Glutamatergic neuron (in vitro differentiated cells): ENCODE measurements at regions not wholly inside any gene's neighbourhood (a gene's known extent, or its start where the extent isn't known, plus 50 kb on each side); places are given as distances from the start of the nearest gene placed in this dataset.

ENCODE experiments used
- DNase-seq: peaks from one replicate; pipeline ENCODE4 v3.0.0; 2022
- H3K27ac Mint-ChIP-seq: one replicate; pipeline ENCODE4 v1.8.0; 2020; ENCODE audit warnings: mild to moderate bottlenecking, mixed read lengths, inconsistent platforms; ENCODE audit not compliant: unreplicated experiment
- H3K27me3 Mint-ChIP-seq: one replicate; pipeline ENCODE4 v1.8.0; 2020; ENCODE audit warnings: mild to moderate bottlenecking, moderate library complexity, mixed read lengths, inconsistent platforms; ENCODE audit not compliant: unreplicated experiment
- H3K36me3 Mint-ChIP-seq: one replicate; pipeline ENCODE4 v1.8.0; 2020; ENCODE audit warnings: mild to moderate bottlenecking, mixed read lengths, inconsistent platforms; ENCODE audit not compliant: unreplicated experiment
- H3K4me1 Mint-ChIP-seq: one replicate; pipeline ENCODE4 v1.8.0; 2020; ENCODE audit warnings: mild to moderate bottlenecking, low read depth, mixed read lengths, inconsistent platforms; ENCODE audit not compliant: unreplicated experiment
- H3K4me3 Mint-ChIP-seq: one replicate; pipeline ENCODE4 v1.8.0; 2020; ENCODE audit warnings: mild to moderate bottlenecking, mixed read lengths, inconsistent platforms; ENCODE audit not compliant: unreplicated experiment
- H3K9me3 Mint-ChIP-seq: one replicate; pipeline ENCODE4 v1.8.0; 2020; ENCODE audit warnings: mild to moderate bottlenecking, moderate library complexity, mixed read lengths, inconsistent platforms; ENCODE audit not compliant: unreplicated experiment
- CTCF ChIP-seq: fragments of 200-600 bp; sonication (generic); IDR thresholded peaks from one replicate; pipeline ENCODE4 v1.5.0; 2021; ENCODE audit not compliant: partially characterized antibody, unreplicated experiment

- H3K36me3 Mint-ChIP-seq: peaks cover 12% of the 10 kb centered on the region
- no peak overlapping the region for H3K27ac Mint-ChIP-seq
- no peak for TF ChIP-seq CTCF
- no peaks in the 10 kb centered on the region for H3K27me3 Mint-ChIP-seq
- no peak overlapping the region for H3K4me3 Mint-ChIP-seq
- H3K9me3 Mint-ChIP-seq: peaks cover 10% of the 10 kb centered on the region
- no peaks in the 10 kb centered on the region for H3K4me1 Mint-ChIP-seq
- no peak for DNase-seq
Observed at GRCh38 chr9:134516464-134516863, 125.1 kb upstream of the COL5A1 start.

GRCh38 chr9:134517069-134517680, 124.4 kb upstream of the COL5A1 start:
- H3K4me3 Mint-ChIP-seq: no peak overlapping the region
- no peaks in the 10 kb centered on the region for H3K4me1 Mint-ChIP-seq
- no peak for TF ChIP-seq CTCF
- no peak overlapping the region for H3K27ac Mint-ChIP-seq
- peaks cover 12% of the 10 kb centered on the region for H3K36me3 Mint-ChIP-seq
- DNase-seq: no peak
- peaks cover 10% of the 10 kb centered on the region for H3K9me3 Mint-ChIP-seq
- H3K27me3 Mint-ChIP-seq: no peaks in the 10 kb centered on the region

GRCh38 chr9:134518004-134518606, 123.5 kb upstream of the COL5A1 start:
- Mint-ChIP-seq H3K27me3 (no peaks in the 10 kb centered on the region), H3K4me3 (no peak overlapping the region), H3K36me3 (peaks cover 12% of the 10 kb centered on the region), H3K4me1 (no peaks in the 10 kb centered on the region), H3K9me3 (peaks cover 5% of the 10 kb centered on the region), H3K27ac (no peak overlapping the region)
- TF ChIP-seq CTCF: no peak
- no peak for DNase-seq

GRCh38 chr9:134519375-134520070, 122.1 kb upstream of the COL5A1 start:
- H3K4me1 Mint-ChIP-seq: no peaks in the 10 kb centered on the region
- no peak overlapping the region for H3K27ac Mint-ChIP-seq
- no peak for TF ChIP-seq CTCF
- H3K4me3 Mint-ChIP-seq: no peak overlapping the region
- H3K36me3 Mint-ChIP-seq: peaks cover 12% of the 10 kb centered on the region
- no peak for DNase-seq
- H3K27me3 Mint-ChIP-seq: no peaks in the 10 kb centered on the region
- peaks cover 2% of the 10 kb centered on the region for H3K9me3 Mint-ChIP-seq
